Chondrocyte (in vitro differentiated cells): ENCODE measurements at regions not wholly inside any gene's neighbourhood (a gene's known extent, or its start where the extent isn't known, plus 50 kb on each side); places are given as distances from the start of the nearest gene placed in this dataset.

Source experiments
- DNase-seq: peaks from one replicate; pipeline ENCODE4 v3.0.0; 2021; ENCODE audit warnings: mixed read lengths, low spot score
- H3K27ac Mint-ChIP-seq: one replicate; pipeline ENCODE4 v1.8.0; 2021; ENCODE audit warnings: mild to moderate bottlenecking, moderate library complexity, mixed read lengths; ENCODE audit not compliant: unreplicated experiment
- H3K27me3 Mint-ChIP-seq: 2 replicates; pipeline ENCODE4 v1.8.0; 2021; ENCODE audit warnings: low read depth, mixed read lengths
- H3K36me3 Mint-ChIP-seq: 2 replicates; pipeline ENCODE4 v1.8.0; 2021; ENCODE audit warnings: low read depth, mixed read lengths
- H3K4me1 Mint-ChIP-seq: 2 replicates; pipeline ENCODE4 v1.8.0; 2021; ENCODE audit warnings: low read depth, mild to moderate bottlenecking, mixed read lengths
- H3K4me3 Mint-ChIP-seq: one replicate; pipeline ENCODE4 v1.8.0; 2021; ENCODE audit warnings: mild to moderate bottlenecking, moderate library complexity, mixed read lengths; ENCODE audit not compliant: unreplicated experiment
- H3K9me3 Mint-ChIP-seq: 2 replicates; pipeline ENCODE4 v1.8.0; 2021; ENCODE audit warnings: low read depth, mixed read lengths
- TF ChIP-seq, protein P1 (sequence below): fragments of 200-600 bp; sonication (generic); IDR thresholded peaks from 2 replicates; pipeline ENCODE4 v1.5.0; 2021; ENCODE audit warnings: antibody characterized with exemption, mild to moderate bottlenecking, moderate library complexity

DNA sequence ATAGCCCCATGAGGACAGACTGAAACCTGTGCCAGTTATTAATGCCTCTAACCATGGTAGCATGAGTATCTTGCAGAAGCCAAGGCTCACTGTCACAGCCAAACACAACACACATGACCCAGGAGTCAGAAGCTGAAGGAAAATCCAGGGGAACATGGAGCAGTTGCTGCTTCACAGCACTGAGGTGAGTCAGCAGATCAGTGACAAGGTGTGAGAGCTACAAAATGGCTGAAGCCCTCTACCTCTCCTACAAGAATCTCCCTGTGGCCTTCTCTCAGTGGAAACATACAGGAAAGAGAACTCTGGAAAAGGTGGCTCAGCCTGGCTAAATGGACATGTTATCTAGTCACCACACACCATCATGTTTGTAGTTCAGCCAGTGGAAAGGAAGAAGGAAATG is 93.5 kb downstream of the NAB1 start:
- TF ChIP-seq, protein P1, sequence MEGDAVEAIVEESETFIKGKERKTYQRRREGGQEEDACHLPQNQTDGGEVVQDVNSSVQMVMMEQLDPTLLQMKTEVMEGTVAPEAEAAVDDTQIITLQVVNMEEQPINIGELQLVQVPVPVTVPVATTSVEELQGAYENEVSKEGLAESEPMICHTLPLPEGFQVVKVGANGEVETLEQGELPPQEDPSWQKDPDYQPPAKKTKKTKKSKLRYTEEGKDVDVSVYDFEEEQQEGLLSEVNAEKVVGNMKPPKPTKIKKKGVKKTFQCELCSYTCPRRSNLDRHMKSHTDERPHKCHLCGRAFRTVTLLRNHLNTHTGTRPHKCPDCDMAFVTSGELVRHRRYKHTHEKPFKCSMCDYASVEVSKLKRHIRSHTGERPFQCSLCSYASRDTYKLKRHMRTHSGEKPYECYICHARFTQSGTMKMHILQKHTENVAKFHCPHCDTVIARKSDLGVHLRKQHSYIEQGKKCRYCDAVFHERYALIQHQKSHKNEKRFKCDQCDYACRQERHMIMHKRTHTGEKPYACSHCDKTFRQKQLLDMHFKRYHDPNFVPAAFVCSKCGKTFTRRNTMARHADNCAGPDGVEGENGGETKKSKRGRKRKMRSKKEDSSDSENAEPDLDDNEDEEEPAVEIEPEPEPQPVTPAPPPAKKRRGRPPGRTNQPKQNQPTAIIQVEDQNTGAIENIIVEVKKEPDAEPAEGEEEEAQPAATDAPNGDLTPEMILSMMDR, result no peak
- DNase-seq, result no peak
- H3K4me1 Mint-ChIP-seq, result peaks cover 7% of the 10 kb centered on the region

GRCh38 chr2:190744041-190744440 is 95.2 kb downstream of the NAB1 start:
- Mint-ChIP-seq H3K4me1 (peaks cover 9% of the 10 kb centered on the region), H3K36me3 (no peaks in the 10 kb centered on the region), H3K9me3 (peaks cover 15% of the 10 kb centered on the region), H3K4me3 (no peak overlapping the region), H3K27me3 (no peaks in the 10 kb centered on the region), H3K27ac (no peak overlapping the region)
- TF ChIP-seq, protein P1, result no peak
- DNase-seq, result no peak

More for the DNA sequence above, 93.5 kb downstream of the NAB1 start:
- H3K9me3 Mint-ChIP-seq, result peaks cover 15% of the 10 kb centered on the region
- H3K27ac Mint-ChIP-seq, result no peak overlapping the region
- no peak overlapping the region for H3K4me3 Mint-ChIP-seq
- no peaks in the 10 kb centered on the region for H3K27me3 Mint-ChIP-seq
- no peaks in the 10 kb centered on the region for H3K36me3 Mint-ChIP-seq

DNA sequence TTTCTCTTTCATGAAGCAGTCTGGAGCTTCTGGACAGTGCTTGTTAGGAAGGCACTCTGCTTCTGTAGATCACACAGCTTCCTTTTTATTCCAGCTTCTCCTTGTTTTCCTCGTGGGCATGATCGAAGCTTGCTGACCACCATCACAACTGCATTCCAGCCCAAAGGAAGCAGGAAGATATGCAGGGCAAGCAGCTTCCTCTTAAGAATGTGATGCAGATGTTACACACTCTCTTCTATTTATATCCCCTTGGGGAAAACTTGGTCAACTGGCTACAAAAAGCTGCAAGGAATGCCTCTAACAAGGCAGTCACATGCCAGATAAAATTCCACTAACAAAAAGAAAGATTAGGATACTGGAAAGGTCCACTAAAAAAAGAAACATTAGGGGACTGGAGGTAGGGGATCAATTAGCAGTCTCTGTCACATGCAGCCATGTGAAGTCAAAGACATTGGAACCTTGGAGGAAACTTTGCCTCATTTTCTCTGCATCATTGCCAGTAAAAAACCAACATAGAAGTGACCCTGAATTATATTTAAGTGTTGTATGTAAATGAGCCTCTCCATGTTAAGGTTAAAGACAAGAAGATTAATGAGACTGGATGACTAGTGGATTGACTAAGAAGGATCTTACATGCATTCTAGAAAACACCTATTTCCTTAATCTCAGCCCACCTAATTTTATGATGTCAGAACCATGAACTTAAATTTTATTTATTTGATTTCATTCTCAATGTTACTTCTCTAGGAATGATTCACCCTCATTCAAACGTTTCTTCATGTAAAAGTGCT is 98.3 kb downstream of the NAB1 start:
- no peak for DNase-seq
- TF ChIP-seq, protein P1, result no peak
- no peaks in the 10 kb centered on the region for H3K36me3 Mint-ChIP-seq
- H3K27ac Mint-ChIP-seq, result peak overlapping the region; percentile 13
- peaks cover 11% of the 10 kb centered on the region for H3K9me3 Mint-ChIP-seq
- H3K4me1 Mint-ChIP-seq, result peaks cover 9% of the 10 kb centered on the region
- no peaks in the 10 kb centered on the region for H3K27me3 Mint-ChIP-seq
- H3K4me3 Mint-ChIP-seq, result no peak overlapping the region

- Mint-ChIP-seq H3K27me3 (no peaks in the 10 kb centered on the region), H3K4me3 (no peak overlapping the region), H3K36me3 (no peaks in the 10 kb centered on the region), H3K4me1 (peaks cover 9% of the 10 kb centered on the region), H3K27ac (no peak overlapping the region), H3K9me3 (peaks cover 17% of the 10 kb centered on the region)
- TF ChIP-seq, protein P1, result no peak
- no peak for DNase-seq
These were observed 100.1 kb downstream of the NAB1 start for GRCh38 chr2:190748966-190749365.

DNA sequence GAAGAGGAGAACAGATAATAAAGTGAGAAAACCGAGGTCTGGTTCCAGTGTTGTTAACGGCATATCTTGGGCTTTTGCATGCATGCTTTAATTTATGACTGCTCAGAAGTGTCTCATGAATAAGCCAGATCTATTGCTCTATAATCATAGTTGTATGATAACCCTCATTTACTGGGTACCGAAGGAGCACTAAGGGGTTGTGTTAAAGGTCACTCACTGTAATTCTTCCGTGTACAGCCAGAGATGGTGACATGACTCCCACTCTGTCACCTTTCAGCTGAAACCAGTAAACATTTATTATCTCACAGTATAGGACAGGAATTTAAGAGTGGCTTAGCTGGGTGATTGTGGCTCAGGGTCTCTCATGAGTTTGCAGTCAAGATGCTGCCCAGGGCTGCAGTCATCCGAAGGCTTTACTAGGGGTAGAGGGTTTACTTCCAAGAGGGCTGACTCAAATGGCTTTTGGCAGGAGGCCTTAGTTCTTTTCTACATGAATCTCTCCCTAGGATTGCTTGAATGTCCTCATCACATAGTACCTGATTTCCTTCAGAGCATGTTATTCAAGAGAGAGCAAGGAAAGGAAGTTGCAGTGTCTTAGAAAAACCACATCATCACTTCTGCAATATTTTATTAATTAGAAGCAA is 107.0 kb downstream of the NAB1 start:
- no peak overlapping the region for H3K27ac Mint-ChIP-seq

More for the DNA sequence above, 107.0 kb downstream of the NAB1 start:
- TF ChIP-seq, protein P1, result no peak
- peaks cover 3% of the 10 kb centered on the region for H3K4me1 Mint-ChIP-seq
- no peak for DNase-seq
- H3K27me3 Mint-ChIP-seq, result no peaks in the 10 kb centered on the region
- no peak overlapping the region for H3K4me3 Mint-ChIP-seq
- H3K36me3 Mint-ChIP-seq, result no peaks in the 10 kb centered on the region
- peaks cover 9% of the 10 kb centered on the region for H3K9me3 Mint-ChIP-seq
